ENCODE measurements at regions not wholly inside any gene's neighbourhood (a gene's known extent, or its start where the extent isn't known, plus 50 kb on each side); places are given as distances from the start of the nearest gene placed in this dataset.
"Not testable (repeated sequence)": the region's sequence is repeated elsewhere in the genome, so short reads cannot be mapped to it uniquely, and the experiment has no call there.

DNA sequence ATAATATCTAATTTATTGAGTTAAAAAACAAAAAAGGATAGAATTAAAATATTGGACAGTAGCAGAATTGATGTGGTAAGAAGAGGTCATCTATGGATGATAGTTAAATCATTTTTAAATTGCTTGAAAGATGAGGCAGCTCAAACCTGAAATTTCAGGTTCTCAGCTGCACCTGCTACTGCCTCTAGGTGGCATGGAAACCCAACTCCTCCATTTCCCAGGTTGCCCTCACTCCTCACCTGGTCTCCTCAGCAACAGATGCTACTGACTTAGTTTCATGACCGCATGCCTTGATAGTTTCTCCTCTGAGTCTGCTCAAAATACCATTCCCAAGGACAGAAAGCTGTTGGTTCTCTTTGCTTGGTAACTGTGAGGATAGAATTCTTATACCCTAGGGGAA is 148.1 kb downstream of the ABHD5 start:
- DNase-seq, result no peak

DNA sequence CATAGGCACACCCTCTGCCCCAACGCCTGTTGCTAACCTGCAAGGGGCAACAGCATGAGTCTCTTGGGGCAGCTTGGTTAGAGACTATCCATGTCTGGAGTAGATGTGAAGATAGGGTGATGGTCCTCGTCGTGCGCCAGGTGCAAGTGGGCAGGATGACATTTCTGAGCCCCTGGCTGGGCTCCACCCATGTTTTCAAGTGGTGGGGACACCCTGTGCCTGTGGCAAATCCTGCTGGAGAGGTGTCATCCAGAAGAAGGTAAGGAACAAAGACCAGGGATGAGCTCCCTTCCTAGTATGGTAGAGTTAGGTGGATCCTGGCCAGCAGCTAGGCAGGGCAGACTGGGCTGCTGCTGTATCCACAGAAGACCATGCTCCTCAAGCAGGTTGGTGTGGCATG is 152.6 kb downstream of the ABHD5 start:
- no peak for DNase-seq

GRCh38 chr3:43844757-43845156 is 154.0 kb downstream of the ABHD5 start:
- DNase-seq, result no peak

DNA sequence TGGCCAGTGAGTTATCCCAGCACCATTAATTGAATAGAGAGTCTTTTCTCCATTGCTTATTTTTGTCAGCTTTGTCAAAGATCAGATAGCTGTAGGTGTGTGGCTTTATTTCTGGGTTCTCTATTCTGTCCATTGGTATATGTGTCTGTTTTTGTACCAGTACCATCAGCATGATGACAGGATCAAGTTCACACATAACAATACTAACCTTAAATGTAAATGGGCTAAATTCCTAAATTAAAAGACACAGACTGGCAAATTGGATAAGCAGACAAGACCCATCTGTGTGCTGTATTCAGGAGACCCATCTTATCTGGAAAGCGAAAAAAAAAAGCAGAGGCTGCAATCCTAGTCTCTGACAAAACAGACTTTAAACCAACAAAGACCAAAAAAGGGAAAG is 154.8 kb downstream of the ABHD5 start:
- not testable (repeated sequence) for DNase-seq

GRCh38 chr3:43852066-43852465 is 161.3 kb downstream of the ABHD5 start:
- no peak for DNase-seq

GRCh38 chr3:43854283-43854682 is 163.5 kb downstream of the ABHD5 start:
- DNase-seq, result no peak

DNA sequence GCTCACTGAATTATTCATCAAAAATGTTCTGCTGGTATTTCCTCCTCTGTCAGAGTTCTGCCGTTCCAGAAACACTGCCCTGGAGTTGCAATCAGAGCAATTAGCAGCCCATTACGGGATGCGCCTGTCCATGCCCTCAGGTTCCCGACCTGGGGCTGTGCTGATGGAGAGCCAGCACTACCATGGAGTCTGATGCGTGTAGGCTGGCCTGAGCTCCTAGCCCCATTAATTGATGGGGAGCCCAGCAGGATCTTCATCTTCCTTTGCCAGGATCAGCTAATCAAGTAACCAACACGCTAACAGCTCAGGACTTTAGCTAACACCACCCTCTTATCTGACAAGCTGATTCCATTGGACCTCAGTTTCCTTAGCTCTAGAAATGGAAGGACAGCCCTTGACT is 164.2 kb downstream of the ABHD5 start:
- no peak for DNase-seq

DNA sequence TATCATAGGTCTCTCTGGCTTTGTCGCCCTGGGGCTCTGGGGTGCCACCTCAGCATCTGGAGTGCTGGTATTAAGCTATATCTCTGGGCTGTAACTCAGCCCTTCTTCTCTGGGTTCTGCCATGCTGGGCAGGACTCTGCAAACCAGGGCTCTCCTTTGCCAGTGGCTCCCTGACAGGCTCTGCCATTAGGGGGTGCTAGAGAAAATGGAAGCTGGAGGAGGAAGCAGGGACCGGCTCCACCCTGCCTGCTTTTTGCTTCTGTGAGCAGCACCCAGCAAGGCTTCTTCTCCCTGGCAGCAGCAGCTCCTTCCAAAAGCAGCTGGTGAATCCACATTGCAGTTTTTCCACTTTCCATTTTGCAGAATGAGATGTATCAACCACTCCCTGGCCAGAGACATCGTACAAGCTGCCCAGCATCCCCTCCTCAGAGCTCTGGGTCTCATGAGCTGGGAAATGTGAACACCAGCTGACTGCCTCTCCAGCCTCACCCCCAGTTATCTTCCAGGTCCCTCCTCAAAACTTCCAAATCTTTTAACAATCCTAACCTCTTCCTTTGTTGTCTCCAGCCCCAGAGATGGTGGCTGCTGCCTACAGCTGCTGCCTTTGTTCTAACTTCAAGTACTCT is 165.0 kb downstream of the ABHD5 start:
- peak; percentile 57 to 65 for DNase-seq

DNA sequence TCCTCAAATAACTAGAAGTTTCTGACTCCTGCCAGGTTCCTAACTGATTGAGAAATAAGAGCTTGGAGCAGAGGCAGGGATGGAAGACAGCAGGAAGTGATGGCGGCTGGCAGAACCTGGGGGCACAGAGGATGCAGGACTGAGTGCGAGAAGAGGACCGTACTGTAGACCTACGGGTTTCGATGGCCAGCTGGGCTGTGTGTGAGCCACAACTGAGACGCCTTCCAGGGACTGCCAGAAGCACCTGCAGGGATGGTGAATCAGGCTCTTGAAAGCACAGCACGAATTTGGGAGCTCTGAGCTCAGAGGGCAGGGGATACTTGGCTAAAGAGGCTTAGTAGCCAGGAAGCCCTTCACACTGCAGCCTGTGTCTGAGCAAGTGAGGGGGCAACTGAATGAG is 165.6 kb downstream of the ABHD5 start:
- DNase-seq, result no peak

DNA sequence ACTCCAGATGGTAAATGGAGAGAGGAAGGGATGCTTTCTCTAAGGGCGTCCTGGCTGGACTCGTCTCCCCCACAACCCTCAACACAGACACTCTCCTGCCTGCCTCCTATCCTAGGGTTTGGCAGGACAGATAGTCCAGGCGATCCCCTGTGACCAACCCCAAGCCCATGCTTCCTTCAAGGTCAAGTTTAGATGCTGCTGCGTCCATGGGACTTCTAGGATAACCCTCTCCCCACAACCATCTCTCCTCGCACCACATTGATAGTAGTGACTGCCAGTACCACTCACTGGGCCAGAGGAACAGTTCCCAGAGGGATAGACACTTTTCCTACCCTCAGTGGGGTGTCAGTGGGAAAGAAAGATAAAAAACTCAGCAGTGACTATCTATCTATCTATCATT is 166.0 kb downstream of the ABHD5 start:
- DNase-seq, result no peak

DNA sequence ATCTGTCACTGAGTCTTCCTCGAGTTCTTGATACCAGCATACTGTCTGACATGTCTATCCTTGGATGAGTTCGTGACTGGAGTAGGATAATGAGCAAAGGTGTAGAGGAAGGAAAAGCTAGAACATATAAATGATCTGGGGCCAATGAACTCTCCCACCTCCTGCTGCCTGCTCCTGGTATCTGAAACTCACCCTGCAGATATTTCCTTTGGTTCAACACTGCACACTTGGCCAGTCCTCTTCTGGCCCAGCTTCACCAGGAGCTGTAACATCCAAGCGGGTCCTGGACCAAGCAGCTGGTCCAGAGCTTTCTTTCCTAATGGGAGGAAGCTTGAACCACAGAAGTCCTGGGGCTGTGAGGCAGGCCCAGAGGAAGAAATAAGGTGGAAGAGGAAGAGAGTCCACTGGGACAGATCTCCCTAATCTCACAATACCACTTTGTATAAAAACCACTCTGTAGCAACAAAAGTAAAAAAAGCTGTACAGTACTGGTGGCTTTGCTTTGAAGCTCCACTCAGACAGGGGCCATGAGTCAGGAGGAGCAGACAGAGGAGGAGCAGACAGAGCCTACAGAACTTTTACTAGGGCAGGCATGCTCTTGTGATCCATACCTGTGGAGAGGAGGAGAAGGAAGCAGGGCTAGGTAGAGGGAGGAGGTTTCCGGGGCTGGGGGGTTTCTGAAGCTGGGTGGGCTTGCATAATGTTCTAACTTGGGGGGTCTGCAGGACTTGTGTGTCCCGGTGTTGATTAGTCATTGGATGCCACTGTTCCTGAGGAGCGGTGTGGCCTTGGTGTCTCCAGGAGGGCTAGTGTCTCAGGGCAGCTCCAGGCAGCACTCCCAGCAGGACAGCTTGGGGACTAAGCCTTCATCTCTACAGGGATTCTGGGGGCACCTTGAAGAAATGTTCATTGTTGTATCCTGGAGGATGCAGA is 166.9 kb downstream of the ABHD5 start:
- no peak for DNase-seq

DNA sequence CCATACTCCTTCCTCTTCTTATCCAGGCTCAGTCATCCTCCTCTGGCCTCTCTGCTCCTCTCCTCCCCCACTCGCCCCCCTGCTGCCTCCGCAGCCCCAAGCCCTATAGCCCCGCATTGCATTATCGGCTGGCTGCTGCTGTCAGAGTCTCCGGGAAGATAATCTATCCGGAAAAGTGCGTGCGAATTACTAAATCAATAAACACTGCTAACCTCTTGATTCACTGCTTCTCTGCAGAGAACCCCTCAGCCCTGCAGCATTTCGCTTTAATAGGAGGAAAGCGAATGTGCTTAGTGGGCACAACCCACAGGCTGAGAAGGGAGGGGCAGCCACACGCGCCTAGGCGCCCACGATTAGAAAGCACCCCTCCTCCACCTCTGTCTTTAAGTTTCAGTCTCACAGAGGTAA is 167.6 kb downstream of the ABHD5 start:
- no peak for DNase-seq

DNA sequence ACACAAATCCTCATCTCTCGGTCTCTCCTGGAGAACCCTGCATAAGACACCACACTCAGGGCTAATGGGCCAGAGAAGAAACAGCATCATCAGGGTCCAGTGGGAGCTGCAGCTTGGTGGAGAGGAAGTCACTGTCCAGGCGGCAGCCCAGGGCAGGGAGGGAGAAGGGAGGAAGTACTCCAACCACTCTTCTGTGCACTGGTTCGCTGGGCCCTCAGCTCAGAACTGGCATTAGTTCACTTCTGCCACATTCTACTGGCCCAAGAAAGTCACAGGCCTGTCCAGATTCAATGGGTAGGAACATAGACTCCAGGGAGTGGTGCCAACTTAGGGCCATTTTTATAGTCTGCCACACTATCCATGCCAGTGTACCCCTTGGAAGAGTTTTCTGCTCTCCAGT is 169.0 kb downstream of the ABHD5 start:
- DNase-seq, result no peak

- no peak for DNase-seq
These were observed 170.9 kb downstream of the ABHD5 start for GRCh38 chr3:43861635-43862034.

GRCh38 chr3:43862470-43862869 is 171.7 kb downstream of the ABHD5 start:
- DNase-seq, result no peak

- DNase-seq, result no peak
These were observed 172.5 kb downstream of the ABHD5 start for GRCh38 chr3:43862992-43863805.

DNA sequence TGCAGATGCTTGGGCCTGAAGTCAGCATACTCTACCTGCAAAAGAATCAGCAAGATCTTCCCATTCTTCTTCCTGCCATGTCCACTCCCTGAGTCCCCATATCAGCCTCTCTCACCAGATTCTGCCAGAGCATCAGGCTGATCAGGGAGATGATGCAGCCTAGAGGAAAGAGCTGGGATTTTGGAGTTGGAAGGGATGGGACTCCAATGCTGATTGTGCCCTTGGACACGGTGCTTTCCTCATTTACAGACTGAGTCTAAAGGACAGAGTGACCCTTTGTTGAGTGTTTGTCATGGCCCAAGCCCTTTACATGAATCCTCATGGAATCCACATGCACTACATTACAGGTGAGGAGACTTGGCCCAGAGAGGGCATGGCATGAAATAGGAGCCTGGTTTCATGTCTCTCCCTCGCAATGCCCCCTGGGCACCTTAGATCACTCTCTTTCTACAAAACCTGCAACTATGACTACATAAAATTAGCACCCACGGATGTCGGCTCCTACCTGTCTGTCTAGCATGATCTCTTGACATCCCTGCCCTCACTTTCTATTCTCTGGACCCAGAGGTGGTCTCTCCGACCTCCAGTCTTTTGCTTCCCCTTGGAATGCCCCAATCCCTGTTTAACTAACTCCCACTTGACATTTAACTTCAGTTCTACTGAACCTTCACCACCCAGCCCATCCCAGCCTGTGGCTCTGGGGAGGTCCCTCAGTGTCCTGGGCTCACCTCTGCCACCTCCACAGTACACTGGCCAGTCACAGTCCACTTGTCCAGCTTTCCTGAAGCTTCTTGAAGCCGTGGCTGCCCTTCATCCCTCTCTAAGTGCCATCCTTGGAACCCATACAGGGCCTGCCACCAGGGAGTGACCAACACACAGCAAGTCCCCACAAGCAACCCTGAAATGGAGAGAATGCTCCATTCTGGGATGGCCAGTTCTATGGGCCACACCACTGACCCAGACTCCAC is 173.5 kb downstream of the ABHD5 start:
- peak in 1 of 2 experiments; percentile 6 for DNase-seq

DNA sequence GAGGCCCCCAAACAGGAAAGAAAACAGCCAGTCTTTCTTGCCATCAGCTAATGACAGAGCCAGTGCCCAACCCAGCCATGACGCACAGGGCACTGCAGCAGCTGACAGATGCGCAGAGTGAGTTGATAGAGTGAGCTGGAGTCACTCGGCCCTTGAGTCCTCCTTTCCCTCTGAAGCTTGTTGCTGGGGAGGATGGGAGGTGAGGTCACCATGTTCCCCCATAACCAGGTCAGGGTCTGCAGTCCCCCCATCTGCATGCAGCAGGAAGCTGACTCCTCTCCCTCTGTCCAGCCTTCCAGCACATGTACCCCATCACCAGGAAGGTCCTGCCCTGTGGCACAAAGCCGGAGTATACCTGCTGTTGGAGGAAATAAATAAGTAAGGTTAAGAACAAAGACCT is 174.6 kb downstream of the ABHD5 start:
- peak in 1 of 2 experiments; percentile 7 for DNase-seq

- DNase-seq, result no peak
These were observed 175.3 kb downstream of the ABHD5 start for GRCh38 chr3:43865887-43866528.

- DNase-seq, result no peak
These were observed 176.0 kb downstream of the ABHD5 start for GRCh38 chr3:43866529-43867353.
